Activated CD8-positive, alpha-beta T cell treated with anti-CD3 and anti-CD28 coated beads, Interleukin-2, amount 10 ng/mL, durations not matched to agents 7 days and 5 days (primary cell): ENCODE measurements at regions not wholly inside any gene's neighbourhood (a gene's known extent, or its start where the extent isn't known, plus 50 kb on each side); places are given as distances from the start of the nearest gene placed in this dataset.
"Not testable (repeated sequence)": the region's sequence is repeated elsewhere in the genome, so short reads cannot be mapped to it uniquely, and the experiment has no call there.

Source experiments
- ATAC-seq: fragments of 150-1000 bp; cut with Tn5 transposase; one replicate; pipeline ENCODE4 v1.10.0; 2021; ENCODE audit warnings: moderate library complexity
- CTCF ChIA-PET: fragments of 350-600 bp; sonication (Branson Sonifier 250); formaldehyde crosslinking; loops from one replicate; lab custom pipeline; 2021; ENCODE audit warnings: antibody characterized with exemption; lab: Charles Lee
- POLR2A ChIA-PET: fragments of 350-600 bp; sonication (Branson Sonifier 250); formaldehyde crosslinking; loops from one replicate; lab custom pipeline; 2021; ENCODE audit warnings: antibody characterized with exemption; lab: Charles Lee
- DNase-seq: peaks from one replicate; pipeline ENCODE4 v3.0.0-alpha.2; 2020
- H3K27ac Mint-ChIP-seq: one replicate; pipeline ENCODE4 v1.8.0; 2021; ENCODE audit warnings: mild to moderate bottlenecking, mixed read lengths
- H3K27me3 Mint-ChIP-seq: one replicate; pipeline ENCODE4 v1.8.0; 2021; ENCODE audit warnings: low read depth, mixed read lengths
- H3K36me3 Mint-ChIP-seq: one replicate; pipeline ENCODE4 v1.8.0; 2021; ENCODE audit warnings: low read depth, mixed read lengths
- H3K4me1 Mint-ChIP-seq: one replicate; pipeline ENCODE4 v1.8.0; 2021; ENCODE audit warnings: low read depth, mixed read lengths
- H3K4me3 Mint-ChIP-seq: one replicate; pipeline ENCODE4 v1.8.0; 2021; ENCODE audit warnings: mild to moderate bottlenecking, mixed read lengths
- H3K9me3 Mint-ChIP-seq: one replicate; pipeline ENCODE4 v1.8.0; 2022; ENCODE audit warnings: mixed read lengths; ENCODE audit not compliant: insufficient read depth

DNA sequence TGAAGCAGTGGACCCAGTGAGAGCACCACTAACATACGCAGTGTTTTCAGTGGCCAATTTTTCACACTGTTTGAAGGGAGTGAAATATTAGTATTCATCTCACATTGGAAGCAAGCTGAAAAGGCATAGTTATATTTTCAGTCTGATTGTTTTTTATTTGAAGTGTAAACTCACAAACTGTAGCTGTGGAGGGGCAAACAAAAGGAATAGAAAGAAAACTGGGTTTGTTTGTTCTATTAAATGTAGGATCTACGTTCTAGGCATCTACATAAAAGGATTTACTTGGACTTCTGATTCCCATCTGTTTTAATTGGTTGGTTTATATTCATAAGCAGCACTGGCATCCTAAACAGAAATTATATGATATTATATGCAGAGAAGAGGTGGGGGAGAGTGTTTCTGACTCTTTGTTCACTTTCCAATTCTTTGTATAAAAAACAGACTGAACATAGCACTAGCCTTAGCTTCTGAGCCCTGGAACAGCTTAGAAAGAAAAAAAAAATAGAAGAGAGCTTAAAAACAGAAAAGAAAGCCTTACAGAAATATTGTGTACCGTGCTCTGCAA, 447.8 kb upstream of the KCND2 start:
- peaks cover 16% of the 10 kb centered on the region for H3K9me3 Mint-ChIP-seq
- H3K4me3 Mint-ChIP-seq, result no peak overlapping the region
- no peaks in the 10 kb centered on the region for H3K27me3 Mint-ChIP-seq
- H3K36me3 Mint-ChIP-seq, result no peaks in the 10 kb centered on the region
- DNase-seq (no peak), ATAC-seq (no peak)
- CTCF ChIA-PET, result no interaction called here
- POLR2A ChIA-PET, result no interaction called here
- H3K4me1 Mint-ChIP-seq, result no peaks in the 10 kb centered on the region
- no peak overlapping the region for H3K27ac Mint-ChIP-seq

DNA sequence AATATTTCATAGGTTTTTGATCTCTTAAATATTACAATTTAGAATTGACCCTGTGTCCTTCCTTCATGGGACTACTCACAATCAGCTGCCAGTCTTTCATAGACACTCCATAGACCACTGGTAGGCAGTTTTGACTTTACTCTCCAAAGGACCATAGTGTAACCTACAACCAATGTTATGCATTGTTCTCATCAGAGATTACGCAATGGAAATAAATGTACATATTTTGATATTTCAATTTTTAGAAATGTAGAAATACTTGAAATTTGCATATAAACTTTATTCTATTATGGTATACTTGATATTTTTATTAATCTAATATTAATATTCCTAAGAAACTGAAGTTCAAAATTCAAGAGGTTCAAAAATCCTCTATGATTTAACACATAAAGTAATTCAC, 446.4 kb upstream of the KCND2 start:
- POLR2A ChIA-PET, result no interaction called here
- DNase-seq, result no peak
- H3K4me3 Mint-ChIP-seq, result no peak overlapping the region
- no peaks in the 10 kb centered on the region for H3K36me3 Mint-ChIP-seq
- CTCF ChIA-PET, result no interaction called here
- no peak for ATAC-seq
- peaks cover 20% of the 10 kb centered on the region for H3K9me3 Mint-ChIP-seq
- H3K27me3 Mint-ChIP-seq, result no peaks in the 10 kb centered on the region
- no peaks in the 10 kb centered on the region for H3K4me1 Mint-ChIP-seq
- H3K27ac Mint-ChIP-seq, result no peak overlapping the region

DNA sequence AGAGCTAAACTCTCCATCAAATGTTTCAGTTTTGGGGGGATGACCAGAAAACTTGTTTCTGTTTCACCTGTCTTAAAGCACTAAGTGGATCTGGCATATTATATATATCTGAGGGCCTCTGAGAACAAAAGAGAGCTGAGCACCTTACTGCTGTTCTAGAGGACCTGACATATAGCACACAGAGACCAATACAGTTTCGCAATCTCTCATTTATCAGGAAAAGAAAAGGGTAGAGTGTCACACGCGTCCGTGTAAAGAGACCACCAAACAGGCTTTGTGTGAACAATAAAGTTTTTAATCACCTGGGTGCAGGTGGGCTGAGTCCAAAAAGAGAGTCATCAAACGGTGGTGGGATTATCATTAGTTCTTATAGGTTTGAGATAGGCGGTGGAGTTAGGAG, 434.5 kb upstream of the KCND2 start:
- H3K36me3 Mint-ChIP-seq, result no peaks in the 10 kb centered on the region

DNA sequence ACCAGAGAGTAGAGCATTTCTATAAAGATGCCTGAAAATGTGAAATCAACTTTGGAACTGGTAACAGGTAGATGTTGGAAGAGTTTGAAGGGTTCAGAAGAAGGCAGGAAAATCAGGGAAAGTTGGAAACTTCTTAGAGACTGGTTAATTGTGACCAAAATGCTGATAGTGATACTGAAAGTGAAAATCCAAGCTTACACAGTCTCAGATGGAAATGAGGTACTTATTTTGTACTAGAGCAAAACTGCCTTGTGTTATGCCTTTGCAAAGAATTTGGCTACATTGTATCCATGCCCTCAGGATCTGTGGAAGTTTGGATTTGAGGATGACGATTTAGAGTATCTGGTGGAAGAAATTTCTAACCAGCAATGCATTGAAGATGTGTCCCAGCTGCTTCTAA, 430.6 kb upstream of the KCND2 start:
- no peak for DNase-seq
- Mint-ChIP-seq H3K4me3 (no peak overlapping the region), H3K27me3 (no peaks in the 10 kb centered on the region), H3K9me3 (peaks cover 28% of the 10 kb centered on the region), H3K27ac (no peak overlapping the region), H3K4me1 (no peaks in the 10 kb centered on the region), H3K36me3 (no peaks in the 10 kb centered on the region)
- ATAC-seq, result no peak
- ChIA-PET CTCF (no interaction called here), POLR2A (no interaction called here)

More for the DNA sequence above, 434.5 kb upstream of the KCND2 start:
- CTCF ChIA-PET, result no interaction called here
- H3K27me3 Mint-ChIP-seq, result no peaks in the 10 kb centered on the region
- no peaks in the 10 kb centered on the region for H3K4me1 Mint-ChIP-seq
- H3K4me3 Mint-ChIP-seq, result no peak overlapping the region
- POLR2A ChIA-PET, result interaction anchor here (0.6 kb wide), 1 partner anchor 92 kb away, joined by 3 read pairs; no protein-coding TSS in a partner anchor
- H3K9me3 Mint-ChIP-seq, result peaks cover 17% of the 10 kb centered on the region
- H3K27ac Mint-ChIP-seq, result no peak overlapping the region
- DNase-seq (no peak), ATAC-seq (no peak)

DNA sequence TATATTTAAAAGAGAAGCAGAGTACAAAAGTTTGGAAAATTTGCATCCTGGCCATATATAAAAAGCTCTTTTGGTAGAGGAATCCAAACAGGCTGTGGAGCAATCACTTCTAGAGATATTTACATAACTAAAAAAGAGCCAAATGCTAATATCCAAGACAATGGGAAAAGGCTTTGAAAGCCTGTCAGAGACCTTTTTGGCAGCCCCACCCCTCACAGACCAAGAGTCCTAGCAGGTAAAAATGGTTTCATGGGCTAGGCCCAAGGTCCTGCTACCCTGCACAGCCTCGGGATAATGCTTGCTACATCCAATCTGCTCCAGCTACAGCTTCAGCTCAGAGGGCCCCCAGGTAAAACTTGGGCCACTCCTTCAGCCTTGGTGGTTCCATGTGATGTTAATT, 430.2 kb upstream of the KCND2 start:
- POLR2A ChIA-PET, result no interaction called here
- no peak for ATAC-seq
- CTCF ChIA-PET, result no interaction called here
- Mint-ChIP-seq H3K27me3 (no peaks in the 10 kb centered on the region), H3K9me3 (peaks cover 28% of the 10 kb centered on the region), H3K4me1 (no peaks in the 10 kb centered on the region), H3K4me3 (no peak overlapping the region), H3K36me3 (no peaks in the 10 kb centered on the region), H3K27ac (no peak overlapping the region)
- no peak for DNase-seq

DNA sequence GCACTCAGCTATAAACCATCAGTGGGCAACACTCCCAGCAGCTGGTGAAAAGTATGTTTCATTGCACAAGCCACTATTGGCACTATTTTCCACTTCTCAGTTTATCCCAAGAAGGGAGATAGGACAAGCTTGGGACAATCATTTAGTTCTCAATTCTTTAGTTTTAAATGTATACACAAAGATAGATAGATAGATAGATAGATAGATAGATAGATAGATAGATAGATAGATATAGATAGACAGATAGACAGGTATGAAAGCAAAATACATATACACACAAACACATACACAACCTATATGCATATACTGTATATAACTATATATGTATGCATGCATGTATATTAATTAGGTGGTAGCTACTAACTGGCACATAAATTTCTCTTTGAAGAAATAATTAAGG, 411.6 kb upstream of the KCND2 start:
- POLR2A ChIA-PET, result no interaction called here

DNA sequence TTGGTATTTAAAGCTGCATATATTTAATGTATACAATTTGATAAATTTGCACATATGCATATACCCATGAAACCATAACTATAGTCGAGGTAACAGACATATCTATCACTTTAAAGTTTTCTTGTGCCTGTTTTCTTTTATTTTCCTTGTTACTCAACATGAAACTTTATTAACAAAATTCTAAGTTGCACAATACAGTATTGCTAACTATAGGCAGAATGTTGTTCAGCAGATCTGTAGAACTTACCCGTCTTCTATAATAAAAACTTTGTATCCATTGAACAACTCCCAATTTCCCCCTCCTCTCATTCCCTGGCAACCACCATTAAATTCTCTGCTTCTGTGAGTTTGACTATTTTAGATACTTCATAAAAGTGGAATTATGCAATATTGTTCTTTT, 404.6 kb upstream of the KCND2 start:
- H3K36me3 Mint-ChIP-seq, result no peaks in the 10 kb centered on the region
- no peak for ATAC-seq
- CTCF ChIA-PET, result no interaction called here
- no peaks in the 10 kb centered on the region for H3K27me3 Mint-ChIP-seq
- no peak overlapping the region for H3K4me3 Mint-ChIP-seq
- H3K27ac Mint-ChIP-seq, result no peak overlapping the region
- DNase-seq, result no peak
- H3K9me3 Mint-ChIP-seq, result peaks cover 5% of the 10 kb centered on the region
- POLR2A ChIA-PET, result no interaction called here
- no peaks in the 10 kb centered on the region for H3K4me1 Mint-ChIP-seq

More for the DNA sequence above, 411.6 kb upstream of the KCND2 start:
- Mint-ChIP-seq H3K27ac (no peak overlapping the region), H3K36me3 (no peaks in the 10 kb centered on the region), H3K4me3 (no peak overlapping the region), H3K27me3 (no peaks in the 10 kb centered on the region), H3K4me1 (no peaks in the 10 kb centered on the region), H3K9me3 (peaks cover 13% of the 10 kb centered on the region)
- DNase-seq (no peak), ATAC-seq (no peak)
- CTCF ChIA-PET, result no interaction called here

DNA sequence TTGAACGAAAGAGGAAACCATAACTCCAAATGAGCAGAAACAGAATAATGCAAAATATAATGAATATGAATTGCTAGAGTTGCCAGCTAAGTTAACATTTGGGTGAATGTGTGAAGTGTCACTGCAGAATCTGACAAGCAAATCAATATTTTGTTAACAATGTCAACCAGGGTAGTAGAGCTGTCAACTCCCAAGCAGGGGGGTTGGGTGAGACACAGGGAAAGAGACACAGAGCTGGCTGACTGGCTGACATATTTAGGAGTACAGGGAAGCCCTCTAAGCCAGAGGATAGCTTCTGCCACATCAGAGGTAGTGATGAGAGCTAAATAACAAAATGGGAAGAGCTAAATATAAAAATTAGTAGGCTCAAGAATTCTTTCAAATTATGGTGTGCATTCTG, 393.1 kb upstream of the KCND2 start:
- no peaks in the 10 kb centered on the region for H3K4me1 Mint-ChIP-seq
- peaks cover 17% of the 10 kb centered on the region for H3K9me3 Mint-ChIP-seq
- H3K27me3 Mint-ChIP-seq, result no peaks in the 10 kb centered on the region
- no peaks in the 10 kb centered on the region for H3K36me3 Mint-ChIP-seq
- POLR2A ChIA-PET, result no interaction called here
- no peak overlapping the region for H3K4me3 Mint-ChIP-seq
- no peak overlapping the region for H3K27ac Mint-ChIP-seq
- CTCF ChIA-PET, result no interaction called here
- DNase-seq, result no peak
- no peak for ATAC-seq

DNA sequence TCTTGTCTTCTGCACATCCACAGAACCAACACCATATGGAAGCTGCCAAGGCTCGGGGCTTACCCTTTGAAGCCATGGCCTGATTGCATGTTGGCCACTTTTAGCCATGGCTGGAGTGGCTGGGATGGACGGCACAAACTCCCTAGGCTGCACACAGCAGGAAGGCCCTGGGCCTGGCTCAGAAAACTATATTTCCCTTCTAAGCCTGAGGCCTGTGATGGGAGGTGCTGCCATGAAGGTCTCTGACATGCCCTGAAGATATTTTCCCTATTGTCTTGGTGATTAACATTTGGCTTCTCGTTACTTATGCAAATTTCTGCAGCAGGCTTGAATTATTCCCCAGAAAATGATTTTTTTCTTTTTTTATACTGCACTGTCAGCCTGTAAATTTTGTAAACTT, 387.0 kb upstream of the KCND2 start:
- H3K27me3 Mint-ChIP-seq, result no peaks in the 10 kb centered on the region
- no peaks in the 10 kb centered on the region for H3K36me3 Mint-ChIP-seq
- CTCF ChIA-PET, result interaction anchor here (0.5 kb wide), 1 partner anchor 45 kb away, joined by 3 read pairs; no protein-coding TSS in a partner anchor
- no peaks in the 10 kb centered on the region for H3K4me1 Mint-ChIP-seq
- H3K27ac Mint-ChIP-seq, result no peak overlapping the region
- DNase-seq (no peak), ATAC-seq (no peak)
- no peak overlapping the region for H3K4me3 Mint-ChIP-seq
- H3K9me3 Mint-ChIP-seq, result peaks cover 20% of the 10 kb centered on the region
- POLR2A ChIA-PET, result no interaction called here

DNA sequence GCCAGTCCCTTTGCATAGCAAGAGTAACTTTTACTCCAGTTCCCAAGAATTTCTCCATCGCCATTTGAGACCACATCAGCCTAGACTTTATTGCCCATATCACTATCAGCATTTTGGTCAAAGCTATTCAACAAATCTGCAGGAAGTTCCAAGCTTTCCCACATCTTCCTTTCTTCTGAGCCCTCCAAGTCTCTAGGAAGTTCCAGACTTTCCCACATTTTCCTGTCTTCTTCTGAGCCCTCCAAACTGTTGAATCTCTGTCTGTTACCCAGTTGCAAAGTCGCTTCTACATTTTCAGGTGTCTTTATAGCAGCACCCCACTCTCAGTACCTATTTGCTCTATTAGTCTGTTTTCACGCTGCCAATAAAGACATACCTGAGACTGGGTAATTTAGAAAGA, 386.4 kb upstream of the KCND2 start:
- ATAC-seq, POLR2A ChIA-PET, H3K4me3 Mint-ChIP-seq, H3K27me3 Mint-ChIP-seq, CTCF ChIA-PET, DNase-seq, H3K27ac Mint-ChIP-seq, H3K4me1 Mint-ChIP-seq, H3K36me3 Mint-ChIP-seq: not testable (repeated sequence)
- H3K9me3 Mint-ChIP-seq, result peaks cover 20% of the 10 kb centered on the region

DNA sequence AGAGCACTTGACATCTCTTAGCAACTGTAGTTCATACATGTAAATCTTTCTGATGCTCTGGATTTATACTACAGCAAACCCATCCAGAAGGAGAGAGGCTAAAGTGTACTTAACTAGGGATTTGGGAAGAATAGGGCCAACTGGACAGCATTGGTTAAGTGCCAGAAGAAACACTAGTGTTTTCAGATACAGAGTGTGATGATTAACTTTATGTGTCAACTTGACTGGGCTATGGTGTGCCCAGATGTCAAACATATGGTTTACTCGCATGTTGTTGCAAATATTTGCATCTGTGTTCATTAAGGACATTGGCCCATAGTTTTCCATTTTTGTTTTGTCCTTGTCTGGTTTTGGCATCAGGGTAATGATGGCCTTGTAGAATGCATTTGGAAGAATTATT, 384.7 kb upstream of the KCND2 start:
- ChIA-PET POLR2A (no interaction called here), CTCF (no interaction called here)
- Mint-ChIP-seq H3K36me3 (no peaks in the 10 kb centered on the region), H3K9me3 (peaks cover 19% of the 10 kb centered on the region), H3K27ac (no peak overlapping the region), H3K4me3 (no peak overlapping the region), H3K4me1 (no peaks in the 10 kb centered on the region), H3K27me3 (no peaks in the 10 kb centered on the region)
- DNase-seq (no peak), ATAC-seq (no peak)

DNA sequence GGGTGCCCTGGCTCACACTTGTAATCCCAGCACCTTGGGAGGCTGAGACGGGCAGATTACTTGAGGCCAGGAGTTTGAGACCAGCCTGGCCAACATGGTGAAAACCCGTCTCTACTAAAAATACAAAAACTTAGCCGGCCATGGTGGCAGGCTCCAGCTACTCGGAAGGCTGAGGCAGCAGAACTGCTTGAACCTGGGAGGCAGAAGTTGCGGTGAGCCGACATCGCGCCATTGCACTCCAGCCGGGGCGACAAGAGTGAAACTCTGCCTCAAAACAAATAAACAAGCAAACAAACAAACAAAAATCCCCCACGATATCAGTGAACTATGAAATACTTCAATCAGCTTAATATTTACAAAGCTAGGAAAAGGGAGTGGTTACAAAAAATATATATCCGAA, 382.3 kb upstream of the KCND2 start:
- H3K27ac Mint-ChIP-seq, result no peak overlapping the region
- no peak for DNase-seq

DNA sequence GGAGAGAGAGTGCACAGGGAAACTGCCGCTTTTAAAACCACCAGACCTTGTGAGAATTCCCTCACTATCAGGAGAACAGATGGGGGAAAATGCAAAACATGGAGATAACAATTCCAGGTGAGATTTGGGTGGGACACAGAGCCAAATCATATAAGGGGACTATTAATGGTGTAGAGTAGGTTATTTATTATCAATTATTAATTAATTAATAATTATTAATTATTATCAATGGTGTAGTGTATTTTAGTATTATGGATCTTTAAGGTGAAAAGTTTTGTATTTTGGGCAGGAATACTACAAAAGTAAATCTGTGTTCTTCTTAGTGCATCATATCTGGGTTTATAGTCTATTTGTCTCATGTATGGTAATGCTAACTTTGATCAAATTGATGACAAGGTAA, 377.7 kb upstream of the KCND2 start:
- CTCF ChIA-PET, result no interaction called here
- Mint-ChIP-seq H3K27me3 (no peaks in the 10 kb centered on the region), H3K4me1 (no peaks in the 10 kb centered on the region), H3K9me3 (peaks cover 3% of the 10 kb centered on the region), H3K27ac (no peak overlapping the region), H3K4me3 (no peak overlapping the region), H3K36me3 (no peaks in the 10 kb centered on the region)
- DNase-seq (no peak), ATAC-seq (no peak)
- POLR2A ChIA-PET, result no interaction called here

More for the DNA sequence above, 382.3 kb upstream of the KCND2 start:
- Mint-ChIP-seq H3K27me3 (no peaks in the 10 kb centered on the region), H3K9me3 (peaks cover 6% of the 10 kb centered on the region), H3K36me3 (no peaks in the 10 kb centered on the region), H3K4me1 (no peaks in the 10 kb centered on the region), H3K4me3 (no peak overlapping the region)
- CTCF ChIA-PET, result no interaction called here
- no peak for ATAC-seq
- POLR2A ChIA-PET, result no interaction called here
